ENCODE measurements at regions not wholly inside any gene's neighbourhood (a gene's known extent, or its start where the extent isn't known, plus 50 kb on each side); places are given as distances from the start of the nearest gene placed in this dataset.

DNA sequence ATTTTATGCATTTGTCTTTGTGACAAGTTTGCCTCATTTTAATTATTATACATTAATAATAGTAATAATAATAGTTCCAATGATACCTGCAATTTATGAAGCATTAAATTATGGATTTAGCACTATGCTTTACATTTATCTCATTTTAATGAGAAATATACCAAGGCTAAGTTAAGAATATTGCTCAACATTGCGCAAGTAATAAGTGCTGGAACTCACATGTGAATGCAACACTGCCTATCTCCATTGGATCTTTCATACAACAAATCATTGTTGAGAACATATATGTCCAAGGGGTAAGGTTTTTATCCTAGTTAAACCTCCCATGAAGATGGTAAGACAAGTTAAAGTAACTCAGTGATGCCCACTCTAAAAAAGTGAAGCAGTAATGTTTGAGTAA, 703.7 kb upstream of the SOX9 start:
- Histone ChIP-seq H3K36me3 (no peaks in the 10 kb centered on the region), H3K9me3 (no peaks in the 10 kb centered on the region), H3K4me3 (no peak overlapping the region), H3K27ac (no peak overlapping the region), H3K27me3 (no peaks in the 10 kb centered on the region), H3K4me1 (no peaks in the 10 kb centered on the region)
- DNase-seq: no peak
- TF ChIP-seq POLR2A (IDR thresholded peaks at IDR 0.05): no peak
- TF ChIP-seq, protein P1, sequence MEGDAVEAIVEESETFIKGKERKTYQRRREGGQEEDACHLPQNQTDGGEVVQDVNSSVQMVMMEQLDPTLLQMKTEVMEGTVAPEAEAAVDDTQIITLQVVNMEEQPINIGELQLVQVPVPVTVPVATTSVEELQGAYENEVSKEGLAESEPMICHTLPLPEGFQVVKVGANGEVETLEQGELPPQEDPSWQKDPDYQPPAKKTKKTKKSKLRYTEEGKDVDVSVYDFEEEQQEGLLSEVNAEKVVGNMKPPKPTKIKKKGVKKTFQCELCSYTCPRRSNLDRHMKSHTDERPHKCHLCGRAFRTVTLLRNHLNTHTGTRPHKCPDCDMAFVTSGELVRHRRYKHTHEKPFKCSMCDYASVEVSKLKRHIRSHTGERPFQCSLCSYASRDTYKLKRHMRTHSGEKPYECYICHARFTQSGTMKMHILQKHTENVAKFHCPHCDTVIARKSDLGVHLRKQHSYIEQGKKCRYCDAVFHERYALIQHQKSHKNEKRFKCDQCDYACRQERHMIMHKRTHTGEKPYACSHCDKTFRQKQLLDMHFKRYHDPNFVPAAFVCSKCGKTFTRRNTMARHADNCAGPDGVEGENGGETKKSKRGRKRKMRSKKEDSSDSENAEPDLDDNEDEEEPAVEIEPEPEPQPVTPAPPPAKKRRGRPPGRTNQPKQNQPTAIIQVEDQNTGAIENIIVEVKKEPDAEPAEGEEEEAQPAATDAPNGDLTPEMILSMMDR (IDR thresholded peaks at IDR 0.05): no peak
- intact Hi-C loops (cut with DNase I; ENCODE audit: low total_unique reads): no loop called here

DNA sequence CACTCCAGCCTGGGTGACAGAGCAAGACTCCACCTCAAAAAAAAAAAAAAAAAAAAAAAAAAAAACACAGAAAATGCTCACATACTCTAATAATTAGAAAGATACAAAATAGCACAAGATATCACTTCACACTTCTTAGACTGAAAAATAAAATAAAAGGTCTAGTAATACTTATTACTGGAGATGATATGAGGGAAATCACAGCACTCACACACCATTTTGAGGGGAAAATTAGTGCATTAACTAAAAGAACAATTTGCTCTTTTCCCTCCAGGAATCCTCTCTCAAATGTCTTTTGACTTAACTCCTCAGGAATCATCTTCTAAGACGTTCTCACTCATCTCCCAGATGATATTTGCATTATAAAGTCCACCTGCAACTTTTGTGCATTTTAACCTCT, 697.9 kb upstream of the SOX9 start:
- no peak for TF ChIP-seq POLR2A (IDR thresholded peaks at IDR 0.05)
- TF ChIP-seq, protein P1 (IDR thresholded peaks at IDR 0.05): no peak
- Histone ChIP-seq H3K27ac (no peak overlapping the region), H3K4me3 (no peak overlapping the region), H3K4me1 (no peaks in the 10 kb centered on the region), H3K27me3 (no peaks in the 10 kb centered on the region), H3K36me3 (no peaks in the 10 kb centered on the region), H3K9me3 (no peaks in the 10 kb centered on the region)
- DNase-seq: no peak
- intact Hi-C loops (cut with DNase I; ENCODE audit: low total_unique reads): no loop called here

DNA sequence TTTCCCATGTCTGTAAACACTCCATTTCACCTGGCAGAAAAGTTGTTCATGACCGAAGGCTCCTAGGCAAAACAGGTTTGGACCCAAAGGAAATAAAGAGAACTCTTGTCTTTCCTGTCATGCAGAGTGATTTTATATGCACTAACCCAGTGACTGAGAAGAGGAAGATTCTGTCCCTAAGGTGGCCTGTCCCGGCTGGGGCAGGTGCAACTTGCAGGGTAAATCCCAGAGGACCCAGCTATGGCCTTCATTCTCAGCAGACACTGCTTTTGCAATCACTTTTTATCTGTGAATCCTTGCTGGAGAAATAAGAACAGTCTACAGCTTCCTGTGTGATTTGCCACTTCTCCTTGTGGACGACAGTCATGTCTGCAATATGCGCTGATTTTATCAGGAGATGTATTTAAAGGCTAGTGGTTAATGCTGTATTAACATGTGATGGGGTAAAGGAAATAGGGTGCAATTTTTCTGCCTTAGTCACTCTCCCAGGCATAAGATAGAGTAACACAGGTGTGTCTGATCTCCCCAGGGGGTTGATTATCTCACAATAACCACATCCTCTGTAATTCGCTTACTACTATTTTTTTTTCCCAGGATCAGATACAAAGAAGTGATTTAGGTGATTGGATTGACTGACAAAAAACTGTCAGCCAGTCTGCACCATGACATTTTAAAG, 696.8 kb upstream of the SOX9 start:
- Histone ChIP-seq H3K27ac (no peak overlapping the region), H3K4me3 (no peak overlapping the region), H3K36me3 (no peaks in the 10 kb centered on the region), H3K27me3 (no peaks in the 10 kb centered on the region), H3K9me3 (no peaks in the 10 kb centered on the region), H3K4me1 (no peaks in the 10 kb centered on the region)
- intact Hi-C loops (cut with DNase I; ENCODE audit: low total_unique reads): no loop called here
- no peak for DNase-seq
- TF ChIP-seq, protein P1 (IDR thresholded peaks at IDR 0.05): no peak
- TF ChIP-seq POLR2A (IDR thresholded peaks at IDR 0.05): no peak

DNA sequence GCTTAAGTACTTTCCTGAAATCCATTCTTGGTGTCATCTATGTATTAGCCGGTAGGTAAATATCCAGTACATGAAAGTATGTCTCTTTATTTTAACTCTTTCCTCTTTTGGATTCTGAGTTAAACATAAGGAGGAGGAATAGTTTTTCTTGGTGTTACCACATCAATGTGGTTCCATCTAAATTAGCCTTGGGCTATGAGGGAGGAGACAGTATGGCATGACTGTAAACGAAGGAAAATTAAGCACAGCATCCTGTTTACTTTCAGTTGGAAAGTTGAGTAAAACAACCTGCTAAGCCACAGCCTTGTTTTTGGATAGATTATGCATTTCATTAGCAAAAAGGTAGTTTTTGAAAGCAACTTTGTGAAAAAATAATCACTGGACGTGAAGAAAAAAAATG, 693.0 kb upstream of the SOX9 start:
- Histone ChIP-seq H3K27me3 (no peaks in the 10 kb centered on the region), H3K4me1 (no peaks in the 10 kb centered on the region), H3K9me3 (no peaks in the 10 kb centered on the region), H3K4me3 (no peak overlapping the region), H3K36me3 (no peaks in the 10 kb centered on the region), H3K27ac (no peak overlapping the region)
- intact Hi-C loops (cut with DNase I; ENCODE audit: low total_unique reads): no loop called here
- no peak for TF ChIP-seq POLR2A (IDR thresholded peaks at IDR 0.05)
- TF ChIP-seq, protein P1 (IDR thresholded peaks at IDR 0.05): no peak
- DNase-seq: no peak

DNA sequence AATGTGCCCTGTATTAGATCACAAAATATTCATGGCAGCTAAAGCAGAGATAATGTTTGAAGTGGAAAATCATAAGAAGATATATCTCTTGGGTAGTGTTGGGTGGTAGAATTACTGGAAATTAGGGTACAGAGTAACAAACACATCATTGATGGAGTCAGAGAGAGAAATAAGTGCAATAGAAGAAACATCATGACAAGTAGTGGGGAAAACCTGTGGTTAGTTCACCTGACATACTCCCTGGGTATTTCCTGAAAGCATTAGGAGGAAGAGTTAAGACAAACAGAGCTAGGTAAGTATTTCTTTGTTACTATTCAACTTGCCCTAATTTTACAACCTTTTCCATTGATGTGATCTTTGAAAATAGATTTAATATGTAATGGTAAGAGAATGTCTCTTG, 691.9 kb upstream of the SOX9 start:
- no peak overlapping the region for H3K27ac ChIP-seq
- H3K4me3 ChIP-seq: no peak overlapping the region
- H3K4me1 ChIP-seq: no peaks in the 10 kb centered on the region
- intact Hi-C loops (cut with DNase I; ENCODE audit: low total_unique reads): no loop called here
- H3K9me3 ChIP-seq: no peaks in the 10 kb centered on the region
- no peaks in the 10 kb centered on the region for H3K36me3 ChIP-seq
- DNase-seq: no peak
- H3K27me3 ChIP-seq: no peaks in the 10 kb centered on the region
- no peak for TF ChIP-seq POLR2A (IDR thresholded peaks at IDR 0.05)
- TF ChIP-seq, protein P1 (IDR thresholded peaks at IDR 0.05): no peak

All from uterus (tissue), 3 donors.